HUES64 (cell line): ENCODE measurements at regions not wholly inside any gene's neighbourhood (a gene's known extent, or its start where the extent isn't known, plus 50 kb on each side); places are given as distances from the start of the nearest gene placed in this dataset.
A peak's percentile ranks its signal among the peaks of the same experiment; 100 is the strongest.

Experiments used
- H3K27ac ChIP-seq: 2 replicates; pipeline ENCODE4 v1.7.0; 2013; ENCODE audit warnings: low read depth, low read length, inconsistent platforms
- H3K27me3 ChIP-seq: 2 replicates; pipeline ENCODE4 v1.6.1; 2013; ENCODE audit warnings: mild to moderate bottlenecking, low read length; ENCODE audit not compliant: insufficient read depth
- H3K36me3 ChIP-seq: 2 replicates; pipeline ENCODE4 v1.6.1; 2013; ENCODE audit warnings: mild to moderate bottlenecking, low read length; ENCODE audit not compliant: insufficient read depth
- H3K4me1 ChIP-seq: 2 replicates; pipeline ENCODE4 v1.6.1; 2013; ENCODE audit warnings: mild to moderate bottlenecking, low read length, moderate library complexity; ENCODE audit not compliant: insufficient read depth
- H3K4me3 ChIP-seq: 2 replicates; pipeline ENCODE4 v1.5.1; 2013; ENCODE audit warnings: mild to moderate bottlenecking, low read length, moderate library complexity
- H3K9ac ChIP-seq: 2 replicates; pipeline ENCODE4 v1.6.1; 2013; ENCODE audit warnings: mild to moderate bottlenecking, low read depth, low read length
- H3K9me3 ChIP-seq: 2 replicates; pipeline ENCODE4 v1.6.1; 2013; ENCODE audit warnings: low read depth, low read length; ENCODE audit not compliant: insufficient read depth
- WGBS: fragments of 150-250, 120-280 bp; methylation state at CpG from one replicate; pipeline ENCODE4 v1.1.7; 2013; ENCODE audit warnings: missing lambda C conversion rate; 5-methylcytosine and 5-hydroxymethylcytosine counted together

GRCh38 chr18:6465281-6465680, 50.6 kb upstream of the L3MBTL4 start:
- H3K9me3 ChIP-seq: no peaks in the 10 kb centered on the region
- H3K9ac ChIP-seq: no peak overlapping the region
- 100% methylated on average over 1 of the region's 1 CpG for WGBS
- no peaks in the 10 kb centered on the region for H3K36me3 ChIP-seq
- H3K27ac ChIP-seq: no peak overlapping the region
- no peak overlapping the region for H3K4me3 ChIP-seq
- H3K27me3 ChIP-seq: no peaks in the 10 kb centered on the region
- no peaks in the 10 kb centered on the region for H3K4me1 ChIP-seq

- Histone ChIP-seq H3K27ac (no peak overlapping the region), H3K36me3 (no peaks in the 10 kb centered on the region), H3K9ac (no peak overlapping the region), H3K27me3 (no peaks in the 10 kb centered on the region), H3K4me1 (no peaks in the 10 kb centered on the region), H3K4me3 (no peak overlapping the region), H3K9me3 (no peaks in the 10 kb centered on the region)
- 96% methylated on average over 1 of the region's 1 CpG for WGBS
These were observed 61.5 kb upstream of the L3MBTL4 start for GRCh38 chr18:6476190-6476589.

GRCh38 chr18:6476880-6477279, 62.2 kb upstream of the L3MBTL4 start:
- Histone ChIP-seq H3K9ac (no peak overlapping the region), H3K36me3 (no peaks in the 10 kb centered on the region), H3K4me1 (no peaks in the 10 kb centered on the region), H3K27ac (no peak overlapping the region), H3K4me3 (no peak overlapping the region), H3K9me3 (no peaks in the 10 kb centered on the region), H3K27me3 (no peaks in the 10 kb centered on the region)
- 94% methylated on average over 2 of the region's 2 CpGs for whole genome bisulfite sequencing

GRCh38 chr18:6478121-6478520, 63.4 kb upstream of the L3MBTL4 start:
- H3K4me1 ChIP-seq: 0 out of 2 replicates have a peak, but pooled peaks cover 4% of the 10 kb centered on the region
- no peaks in the 10 kb centered on the region for H3K27me3 ChIP-seq
- no peak overlapping the region for H3K4me3 ChIP-seq
- H3K36me3 ChIP-seq: no peaks in the 10 kb centered on the region
- WGBS: 95% methylated on average over 6 of the region's 6 CpGs
- no peaks in the 10 kb centered on the region for H3K9me3 ChIP-seq
- H3K9ac ChIP-seq: no peak overlapping the region
- no peak overlapping the region for H3K27ac ChIP-seq

- Histone ChIP-seq H3K9ac (no peak overlapping the region), H3K27me3 (no peaks in the 10 kb centered on the region), H3K36me3 (no peaks in the 10 kb centered on the region), H3K27ac (no peak overlapping the region), H3K4me1 (0 out of 2 replicates have a peak, but pooled peaks cover 4% of the 10 kb centered on the region), H3K9me3 (no peaks in the 10 kb centered on the region), H3K4me3 (no peak overlapping the region)
- 97% methylated on average over 4 of the region's 4 CpGs for WGBS
These were observed 65.0 kb upstream of the L3MBTL4 start for GRCh38 chr18:6479699-6480098.

- H3K4me3 ChIP-seq: no peak overlapping the region
- H3K9me3 ChIP-seq: no peaks in the 10 kb centered on the region
- WGBS: 15% methylated on average over 15 of the region's 15 CpGs
- no peak overlapping the region for H3K27ac ChIP-seq
- no peak overlapping the region for H3K9ac ChIP-seq
- peaks cover 18% of the 10 kb centered on the region for H3K4me1 ChIP-seq
- H3K36me3 ChIP-seq: no peaks in the 10 kb centered on the region
- no peaks in the 10 kb centered on the region for H3K27me3 ChIP-seq
These were observed 67.7 kb upstream of the L3MBTL4 start for GRCh38 chr18:6482198-6482977.

- H3K9me3 ChIP-seq: no peaks in the 10 kb centered on the region
- no peaks in the 10 kb centered on the region for H3K27me3 ChIP-seq
- H3K36me3 ChIP-seq: no peaks in the 10 kb centered on the region
- whole genome bisulfite sequencing: 97% methylated on average over 2 of the region's 2 CpGs
- no peak overlapping the region for H3K27ac ChIP-seq
- H3K9ac ChIP-seq: no peak overlapping the region
- peaks cover 39% of the 10 kb centered on the region for H3K4me1 ChIP-seq
- H3K4me3 ChIP-seq: no peak overlapping the region
These were observed 69.9 kb upstream of the L3MBTL4 start for GRCh38 chr18:6484659-6485058.

GRCh38 chr18:6486313-6486712, 71.6 kb upstream of the L3MBTL4 start:
- Histone ChIP-seq H3K36me3 (no peaks in the 10 kb centered on the region), H3K9ac (no peak overlapping the region), H3K4me1 (peaks cover 39% of the 10 kb centered on the region), H3K4me3 (no peak overlapping the region), H3K27me3 (no peaks in the 10 kb centered on the region), H3K27ac (no peak overlapping the region; the same call in 1 of the 2 replicates), H3K9me3 (no peaks in the 10 kb centered on the region)
- WGBS: 62% methylated on average over 3 of the region's 3 CpGs

GRCh38 chr18:6486764-6487426, 72.2 kb upstream of the L3MBTL4 start:
- Histone ChIP-seq H3K9me3 (no peaks in the 10 kb centered on the region), H3K36me3 (no peaks in the 10 kb centered on the region), H3K27ac (peak overlapping the region; percentile 50; the same call in 1 of the 2 replicates), H3K9ac (no peak overlapping the region), H3K4me1 (peaks cover 39% of the 10 kb centered on the region), H3K27me3 (no peaks in the 10 kb centered on the region), H3K4me3 (no peak overlapping the region)
- 75% methylated on average over 5 of the region's 5 CpGs for WGBS

- Histone ChIP-seq H3K27me3 (no peaks in the 10 kb centered on the region), H3K27ac (peak overlapping the region; percentile 67), H3K9me3 (no peaks in the 10 kb centered on the region), H3K4me3 (no peak overlapping the region), H3K4me1 (peaks cover 34% of the 10 kb centered on the region), H3K9ac (0 out of 2 replicates have a peak overlapping the region, but pooled peaks have one; percentile 24), H3K36me3 (no peaks in the 10 kb centered on the region)
- 48% methylated on average over 1 of the region's 1 CpG for WGBS
These were observed 73.3 kb upstream of the L3MBTL4 start for GRCh38 chr18:6487968-6488367.

- WGBS: 89% methylated on average over 1 of the region's 1 CpG
- H3K9ac ChIP-seq: no peak overlapping the region
- H3K4me1 ChIP-seq: peaks cover 34% of the 10 kb centered on the region
- H3K27me3 ChIP-seq: no peaks in the 10 kb centered on the region
- no peak overlapping the region for H3K4me3 ChIP-seq
- no peaks in the 10 kb centered on the region for H3K9me3 ChIP-seq
- no peak overlapping the region; the same call in 1 of the 2 replicates for H3K27ac ChIP-seq
- H3K36me3 ChIP-seq: no peaks in the 10 kb centered on the region
These were observed 74.2 kb upstream of the L3MBTL4 start for GRCh38 chr18:6488956-6489355.
